Activated CD8-positive, alpha-beta T cell treated with anti-CD3 and anti-CD28 coated beads for 36 hours (primary cell): ENCODE measurements at regions not wholly inside any gene's neighbourhood (a gene's known extent, or its start where the extent isn't known, plus 50 kb on each side); places are given as distances from the start of the nearest gene placed in this dataset.

Experiments
- ATAC-seq: fragments of 200-7000 bp; cut with Tn5 transposase; one replicate; pipeline ENCODE4 v1.10.0; 2021; ENCODE audit warnings: mild to moderate bottlenecking, moderate library complexity
- CTCF ChIA-PET: fragments of 350-600 bp; sonication (Branson Sonifier 250); formaldehyde crosslinking; loops from one replicate; lab custom pipeline; 2021; ENCODE audit warnings: antibody characterized with exemption; lab: Charles Lee
- POLR2A ChIA-PET: fragments of 350-600 bp; sonication (Branson Sonifier 250); formaldehyde crosslinking; loops from one replicate; lab custom pipeline; 2021; ENCODE audit warnings: antibody characterized with exemption; lab: Charles Lee
- DNase-seq: peaks from one replicate; pipeline ENCODE4 v3.0.0-alpha.2; 2020
- H3K27ac Mint-ChIP-seq: one replicate; pipeline ENCODE4 v1.8.0; 2021; ENCODE audit warnings: mild to moderate bottlenecking, mixed read lengths
- H3K27me3 Mint-ChIP-seq: one replicate; pipeline ENCODE4 v1.8.0; 2021; ENCODE audit warnings: mixed read lengths
- H3K36me3 Mint-ChIP-seq: one replicate; pipeline ENCODE4 v1.8.0; 2021; ENCODE audit warnings: low read depth, mixed read lengths
- H3K4me1 Mint-ChIP-seq: one replicate; pipeline ENCODE4 v1.8.0; 2021; ENCODE audit warnings: low read depth, mixed read lengths
- H3K4me3 Mint-ChIP-seq: one replicate; pipeline ENCODE4 v1.8.0; 2021; ENCODE audit warnings: mild to moderate bottlenecking, moderate library complexity, mixed read lengths
- H3K9me3 Mint-ChIP-seq: one replicate; pipeline ENCODE4 v1.8.0; 2021; ENCODE audit warnings: mixed read lengths
- CTCF ChIP-seq: fragments of 200-600 bp; IDR thresholded peaks from one replicate; pipeline ENCODE4 v1.8.0; 2022; ENCODE audit warnings: antibody characterized with exemption, mild to moderate bottlenecking
- intact Hi-C: fragments of 100-400 bp; cut with micrococcal nuclease; formaldehyde crosslinking; loops from one replicate; pipeline ENCODE4 v1.10.0; 2022

- Mint-ChIP-seq H3K4me3 (no peak overlapping the region), H3K27ac (no peak overlapping the region), H3K27me3 (peaks cover 4% of the 10 kb centered on the region), H3K4me1 (peaks cover 11% of the 10 kb centered on the region), H3K36me3 (no peaks in the 10 kb centered on the region), H3K9me3 (no peaks in the 10 kb centered on the region)
- DNase-seq: no peak
- ATAC-seq: no peak
- no peak for TF ChIP-seq CTCF
- ChIA-PET POLR2A (no interaction called here), CTCF (no interaction called here)
- intact Hi-C loops: no loop called here
Measured at GRCh38 chr2:239601880-239602279, 201.1 kb upstream of the HDAC4 start.

GRCh38 chr2:239601201-239601851, 200.5 kb upstream of the HDAC4 start:
- H3K9me3 Mint-ChIP-seq: no peaks in the 10 kb centered on the region
- no peak overlapping the region for H3K27ac Mint-ChIP-seq
- ATAC-seq: no peak
- no peak for TF ChIP-seq CTCF
- CTCF ChIA-PET: no interaction called here
- H3K4me3 Mint-ChIP-seq: no peak overlapping the region
- DNase-seq: no peak
- H3K27me3 Mint-ChIP-seq: peaks cover 4% of the 10 kb centered on the region
- H3K4me1 Mint-ChIP-seq: peaks cover 11% of the 10 kb centered on the region
- intact Hi-C loops: no loop called here
- H3K36me3 Mint-ChIP-seq: no peaks in the 10 kb centered on the region
- POLR2A ChIA-PET: no interaction called here

GRCh38 chr2:239600650-239601049, 199.8 kb upstream of the HDAC4 start:
- H3K27ac Mint-ChIP-seq: no peak overlapping the region
- no peak for DNase-seq
- H3K9me3 Mint-ChIP-seq: no peaks in the 10 kb centered on the region
- TF ChIP-seq CTCF: no peak
- H3K4me1 Mint-ChIP-seq: peaks cover 8% of the 10 kb centered on the region
- intact Hi-C loops: no loop called here
- H3K4me3 Mint-ChIP-seq: no peak overlapping the region
- ChIA-PET CTCF (no interaction called here), POLR2A (no interaction called here)
- peaks cover under 1% of the 10 kb centered on the region for H3K27me3 Mint-ChIP-seq
- ATAC-seq: no peak
- H3K36me3 Mint-ChIP-seq: no peaks in the 10 kb centered on the region

GRCh38 chr2:239600001-239600593, 199.3 kb upstream of the HDAC4 start:
- no peak for DNase-seq
- ATAC-seq: no peak
- CTCF ChIA-PET: no interaction called here
- intact Hi-C loops: no loop called here
- Mint-ChIP-seq H3K36me3 (no peaks in the 10 kb centered on the region), H3K9me3 (no peaks in the 10 kb centered on the region), H3K4me1 (peaks cover 8% of the 10 kb centered on the region), H3K4me3 (no peak overlapping the region), H3K27me3 (no peaks in the 10 kb centered on the region), H3K27ac (no peak overlapping the region)
- POLR2A ChIA-PET: no interaction called here
- TF ChIP-seq CTCF: no peak

GRCh38 chr2:239599299-239599698, 198.5 kb upstream of the HDAC4 start:
- DNase-seq: no peak
- H3K4me1 Mint-ChIP-seq: peaks cover 8% of the 10 kb centered on the region
- no peak for TF ChIP-seq CTCF
- CTCF ChIA-PET: no interaction called here
- no peak for ATAC-seq
- intact Hi-C loops: no loop called here
- no peak overlapping the region for H3K4me3 Mint-ChIP-seq
- H3K36me3 Mint-ChIP-seq: no peaks in the 10 kb centered on the region
- no peaks in the 10 kb centered on the region for H3K27me3 Mint-ChIP-seq
- no peaks in the 10 kb centered on the region for H3K9me3 Mint-ChIP-seq
- H3K27ac Mint-ChIP-seq: no peak overlapping the region
- POLR2A ChIA-PET: no interaction called here
